Panc1 (cell line): ENCODE measurements at regions not wholly inside any gene's neighbourhood (a gene's known extent, or its start where the extent isn't known, plus 50 kb on each side); places are given as distances from the start of the nearest gene placed in this dataset.

ENCODE experiments used
- POLR2AphosphoS5 ChIP-seq: IDR thresholded peaks from 2 replicates; pipeline ENCODE4 v1.6.1; 2012; ENCODE audit warnings: mild to moderate bottlenecking, low read depth, low read length, moderate library complexity
- TCF7L2 ChIP-seq: IDR thresholded peaks from 2 replicates; pipeline ENCODE4 v1.6.1; 2011; ENCODE audit warnings: mild to moderate bottlenecking, low read depth, low read length, inconsistent platforms
- TF ChIP-seq, protein P1 (sequence below): fragments of 450-650 bp; IDR thresholded peaks from 2 replicates; pipeline ENCODE4 v1.5.1; 2017; ENCODE audit warnings: mild to moderate bottlenecking

DNA sequence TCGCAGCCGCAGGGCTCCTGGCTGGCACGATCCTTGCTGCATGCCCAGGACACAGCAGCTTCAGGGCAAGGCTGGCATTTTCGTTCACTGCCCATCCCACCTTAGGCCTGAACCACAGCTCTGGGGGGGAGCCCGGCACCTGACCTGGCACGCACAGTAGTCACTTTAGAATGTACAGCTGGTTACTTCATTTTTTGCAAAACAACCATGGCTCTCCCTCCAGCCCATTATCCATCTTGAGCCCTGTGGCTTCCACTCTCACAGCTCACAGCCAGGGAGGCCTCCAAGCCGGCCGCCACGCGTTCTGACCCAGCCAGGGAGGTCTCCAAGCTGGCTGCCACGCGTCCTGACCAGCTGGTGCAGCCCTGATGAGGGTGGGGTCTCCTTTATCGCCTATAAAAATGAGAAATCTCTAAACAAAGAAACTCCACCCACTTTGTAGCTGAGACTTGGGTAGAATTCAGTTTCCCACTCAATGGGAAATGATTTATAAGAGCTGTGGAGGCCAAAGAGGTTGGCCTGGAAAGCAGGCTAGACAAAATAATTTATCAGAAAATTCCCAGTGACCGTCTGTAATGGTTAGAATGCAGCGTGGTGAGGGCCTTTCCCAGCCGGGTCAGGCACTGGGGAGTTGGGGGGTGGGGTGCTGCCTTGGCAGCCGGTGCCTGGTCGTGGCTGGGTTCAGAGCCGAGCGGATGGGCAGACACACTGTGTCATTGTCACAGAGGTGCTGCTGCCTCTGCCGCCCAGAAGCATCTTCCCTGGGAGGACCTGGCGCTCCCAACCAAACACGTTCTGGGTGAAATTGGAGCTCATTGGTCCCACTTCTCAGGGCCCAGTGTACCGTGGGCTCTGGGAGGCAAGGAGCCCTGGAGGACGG is 54.6 kb upstream of the ACTRT2 start:
- TF ChIP-seq, protein P1, sequence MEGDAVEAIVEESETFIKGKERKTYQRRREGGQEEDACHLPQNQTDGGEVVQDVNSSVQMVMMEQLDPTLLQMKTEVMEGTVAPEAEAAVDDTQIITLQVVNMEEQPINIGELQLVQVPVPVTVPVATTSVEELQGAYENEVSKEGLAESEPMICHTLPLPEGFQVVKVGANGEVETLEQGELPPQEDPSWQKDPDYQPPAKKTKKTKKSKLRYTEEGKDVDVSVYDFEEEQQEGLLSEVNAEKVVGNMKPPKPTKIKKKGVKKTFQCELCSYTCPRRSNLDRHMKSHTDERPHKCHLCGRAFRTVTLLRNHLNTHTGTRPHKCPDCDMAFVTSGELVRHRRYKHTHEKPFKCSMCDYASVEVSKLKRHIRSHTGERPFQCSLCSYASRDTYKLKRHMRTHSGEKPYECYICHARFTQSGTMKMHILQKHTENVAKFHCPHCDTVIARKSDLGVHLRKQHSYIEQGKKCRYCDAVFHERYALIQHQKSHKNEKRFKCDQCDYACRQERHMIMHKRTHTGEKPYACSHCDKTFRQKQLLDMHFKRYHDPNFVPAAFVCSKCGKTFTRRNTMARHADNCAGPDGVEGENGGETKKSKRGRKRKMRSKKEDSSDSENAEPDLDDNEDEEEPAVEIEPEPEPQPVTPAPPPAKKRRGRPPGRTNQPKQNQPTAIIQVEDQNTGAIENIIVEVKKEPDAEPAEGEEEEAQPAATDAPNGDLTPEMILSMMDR = no peak
- TF ChIP-seq POLR2AphosphoS5 (no peak), TCF7L2 (no peak)
